Motor neuron (in vitro differentiated cells): ENCODE measurements at regions not wholly inside any gene's neighbourhood (a gene's known extent, or its start where the extent isn't known, plus 50 kb on each side); places are given as distances from the start of the nearest gene placed in this dataset.
A peak's percentile ranks its signal among the peaks of the same experiment; 100 is the strongest.
"Not testable (repeated sequence)": the region's sequence is repeated elsewhere in the genome, so short reads cannot be mapped to it uniquely, and the experiment has no call there.

Experiments used
- ATAC-seq, 8 experiments: fragments of 200-7000 bp; cut with Tn5 transposase; replicated peaks in 6 of 8; 2 replicates each; pipeline ENCODE4 v1.8.0; 2021; ENCODE audit warnings: mild to moderate bottlenecking in 8 of 8, moderate library complexity in 8 of 8
- H3K27ac ChIP-seq, 2 donors: fragments of 250-450 bp; sonication (Bioruptor Pico); 2 replicates each; pipeline ENCODE4 v1.9.0; 2021; ENCODE audit warnings: antibody characterized with exemption in 2 of 2, mild to moderate bottlenecking in 2 of 2, moderate library complexity in 1 of 2
- H3K4me1 ChIP-seq, 2 donors: fragments of 250-450 bp; sonication (Bioruptor Pico); replicated peaks in 1 of 2; 2 replicates each; pipeline ENCODE4 v1.6.1; 2021; ENCODE audit warnings: antibody characterized with exemption in 2 of 2, mild to moderate bottlenecking in 2 of 2, moderate library complexity in 1 of 2
- H3K4me3 ChIP-seq, 5 donors: fragments of 250-450 bp; sonication (Bioruptor Pico); 2 replicates each; pipeline ENCODE4 v1.9.0; 2021; ENCODE audit warnings: antibody characterized with exemption in 5 of 5, mild to moderate bottlenecking in 5 of 5, moderate library complexity in 4 of 5
- WGBS, 10 experiments: fragments of 450-650 bp; shearing (Covaris generic); methylation state at CpG; one replicate each; pipeline ENCODE4 v1.0.0; 2022; 5-methylcytosine and 5-hydroxymethylcytosine counted together
- in situ Hi-C, 9 experiments: fragments of 400-800 bp; cut with MboI; loops; one replicate each; pipeline ENCODE4 v1.15.0; 2021; ENCODE audit warnings: low sequenced_read_pairs in 9 of 9, low pct_unique_long_range_greater_than_20kb in 2 of 9; ENCODE audit not compliant: unreplicated experiment in 9 of 9

DNA sequence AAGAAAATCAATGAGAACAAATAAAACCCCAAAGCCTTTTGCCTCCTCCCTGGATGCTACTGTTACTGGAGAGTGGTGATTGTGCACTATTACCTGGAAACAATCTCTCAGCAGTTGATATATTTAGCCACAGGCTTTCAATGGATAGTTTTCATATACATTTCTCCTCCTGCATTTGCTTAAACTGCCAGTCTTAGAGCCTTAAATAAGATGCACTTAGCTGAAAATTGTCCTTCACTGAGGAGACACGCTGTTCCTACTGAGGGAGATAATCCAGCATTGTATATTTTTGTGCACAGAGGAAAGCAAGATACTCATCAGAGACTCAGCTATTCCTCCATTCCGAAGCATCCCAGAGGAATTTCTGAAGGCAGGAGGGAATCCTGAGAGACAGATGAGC is 520.2 kb upstream of the C16orf82 start:
- no peak overlapping the region for H3K27ac ChIP-seq
- WGBS, 10 experiments = 0 to 100% (median 25%) methylated on average over 1 to 2 of the region's 2 CpGs; no CpG with 5 or more reads in 1 of the 10 experiments
- no peak overlapping the region for H3K4me3 ChIP-seq
- H3K4me1 ChIP-seq = no peaks in the 10 kb centered on the region
- in situ Hi-C loops = no loop called here
- no peak for ATAC-seq

DNA sequence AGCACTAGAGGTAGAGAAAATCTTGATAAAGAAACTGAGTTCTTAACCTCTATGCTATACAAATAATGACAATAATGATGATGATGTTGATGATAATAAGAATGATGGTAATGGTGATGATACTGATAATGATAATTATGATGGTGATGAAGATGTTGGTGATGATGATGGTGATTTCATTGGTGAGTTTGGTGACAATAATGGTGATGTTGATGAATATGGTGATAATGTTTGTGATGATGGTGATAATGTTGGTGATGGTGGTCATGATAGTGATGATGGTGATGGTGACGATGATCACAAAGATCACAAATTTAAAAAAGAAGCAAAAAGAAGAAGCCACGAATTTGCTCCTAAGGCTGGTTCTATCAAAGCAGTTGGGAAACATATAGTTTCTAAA is 519.0 kb upstream of the C16orf82 start:
- no peak for ATAC-seq
- WGBS, 10 experiments = 17 to 100% (median 60%) methylated on average over 1 to 2 of the region's 2 CpGs; no CpG with 5 or more reads in 1 of the 10 experiments
- in situ Hi-C loops = no loop called here
- Histone ChIP-seq H3K27ac (no peak overlapping the region), H3K4me1 (no peaks in the 10 kb centered on the region), H3K4me3 (no peak overlapping the region)

DNA sequence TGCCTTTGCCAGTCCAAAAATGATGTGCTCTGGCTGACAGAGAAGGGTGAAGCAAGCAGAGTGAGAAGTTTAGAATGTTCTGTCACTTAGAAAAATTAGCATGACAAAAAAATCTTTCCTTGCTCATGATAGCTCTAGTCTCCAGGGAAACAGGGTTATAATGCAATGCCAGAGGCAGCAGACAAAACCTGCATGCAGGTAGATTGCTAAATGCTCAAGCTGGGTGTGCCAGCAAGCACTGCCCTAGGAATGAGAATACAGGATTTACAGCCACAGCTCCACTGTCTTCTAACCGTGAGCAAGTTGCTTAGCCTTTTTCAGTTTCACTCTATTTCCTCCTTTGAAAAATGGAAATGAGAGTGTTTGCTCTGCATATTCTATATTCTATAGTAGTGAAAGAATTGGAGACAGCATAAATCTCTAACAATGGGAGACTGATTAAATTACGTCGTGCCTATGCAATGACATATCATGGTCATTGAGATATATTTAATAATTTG is 516.6 kb upstream of the C16orf82 start:
- no peak overlapping the region for H3K27ac ChIP-seq
- WGBS, 10 experiments = 0 to 71% (median 36%) methylated on average over 1 to 3 of the region's 3 CpGs; no CpG with 5 or more reads in 1 of the 10 experiments
- in situ Hi-C loops = no loop called here
- no peak for ATAC-seq
- no peaks in the 10 kb centered on the region for H3K4me1 ChIP-seq
- H3K4me3 ChIP-seq = no peak overlapping the region

DNA sequence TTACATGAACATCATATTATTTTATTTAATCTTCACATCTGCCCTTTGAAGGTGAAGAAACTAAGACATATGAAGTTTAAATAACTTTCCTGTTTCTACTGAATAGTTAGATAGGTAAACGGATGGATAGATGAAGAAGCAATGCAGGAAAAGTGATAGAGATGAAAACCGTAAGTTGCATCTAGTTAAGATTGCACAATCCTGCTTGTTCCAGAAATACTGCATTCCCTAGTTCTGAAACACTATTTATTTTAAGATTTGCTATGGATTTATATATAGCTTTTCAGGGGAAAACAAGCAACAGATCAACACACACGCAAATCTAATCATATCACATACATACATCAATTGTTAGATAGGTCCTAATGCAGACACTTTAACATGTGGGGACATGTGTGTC is 512.7 kb upstream of the C16orf82 start:
- H3K4me3 ChIP-seq = no peak overlapping the region
- in situ Hi-C loops = no loop called here
- 7 to 97% (median 50%) methylated on average over 2 to 3 of the region's 3 CpGs; no CpG with 5 or more reads in 1 of the 10 experiments for WGBS, 10 experiments
- H3K27ac ChIP-seq = no peak overlapping the region
- no peaks in the 10 kb centered on the region for H3K4me1 ChIP-seq
- ATAC-seq = no peak

DNA sequence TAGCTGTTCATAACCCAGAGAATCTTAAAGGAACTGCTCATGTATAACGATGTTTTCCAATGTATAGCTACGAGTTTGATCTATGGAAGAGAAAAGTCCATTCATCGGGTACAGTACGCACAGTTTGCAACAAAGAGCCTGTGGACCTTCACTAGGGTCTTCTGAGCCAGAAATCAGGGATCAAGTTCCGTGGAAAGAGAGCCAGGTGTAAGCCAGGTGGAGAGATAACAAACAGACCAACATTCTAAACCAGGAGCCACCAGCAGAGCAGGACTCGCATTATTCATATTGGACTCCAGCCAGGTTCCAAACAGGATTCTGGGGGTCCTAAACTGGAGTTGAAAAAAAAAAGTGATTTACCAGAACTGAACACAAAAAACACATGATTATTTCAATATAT is 505.4 kb upstream of the C16orf82 start:
- peaks cover 0 to 3% of the 10 kb centered on the region in 2 donors for H3K4me1 ChIP-seq
- ATAC-seq = no peak
- no peak overlapping the region for H3K4me3 ChIP-seq
- WGBS, 10 experiments = 8 to 88% (median 71%) methylated on average over 3 to 6 of the region's 6 CpGs; no CpG with 5 or more reads in 3 of the 10 experiments
- H3K27ac ChIP-seq = no peak overlapping the region
- in situ Hi-C loops = no loop called here

DNA sequence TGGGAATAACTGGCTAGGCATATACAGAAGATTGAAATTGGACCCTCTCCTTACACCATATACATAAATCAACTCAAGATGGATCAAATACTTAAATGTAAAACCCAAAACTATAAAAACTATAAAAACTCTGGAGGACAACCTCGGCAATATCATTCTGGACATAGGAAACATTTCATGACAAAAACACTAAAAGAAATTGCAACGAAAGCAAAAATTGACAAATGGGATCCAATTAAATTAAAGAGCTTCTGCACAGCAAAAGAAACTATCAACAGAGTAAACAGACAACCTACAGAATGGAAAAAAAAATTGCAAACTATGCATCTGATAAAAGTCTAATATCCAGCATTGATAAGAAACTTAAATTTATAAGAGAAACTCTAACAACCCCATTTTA is 503.7 kb upstream of the C16orf82 start:
- in situ Hi-C loops = no loop called here
- ATAC-seq = no peak
- peaks cover 0 to 7% of the 10 kb centered on the region in 2 donors for H3K4me1 ChIP-seq
- no peak overlapping the region for H3K27ac ChIP-seq
- H3K4me3 ChIP-seq = no peak overlapping the region
- 0 to 100% (median 31%) methylated on average over 1 to 2 of the region's 2 CpGs for WGBS, 10 experiments

DNA sequence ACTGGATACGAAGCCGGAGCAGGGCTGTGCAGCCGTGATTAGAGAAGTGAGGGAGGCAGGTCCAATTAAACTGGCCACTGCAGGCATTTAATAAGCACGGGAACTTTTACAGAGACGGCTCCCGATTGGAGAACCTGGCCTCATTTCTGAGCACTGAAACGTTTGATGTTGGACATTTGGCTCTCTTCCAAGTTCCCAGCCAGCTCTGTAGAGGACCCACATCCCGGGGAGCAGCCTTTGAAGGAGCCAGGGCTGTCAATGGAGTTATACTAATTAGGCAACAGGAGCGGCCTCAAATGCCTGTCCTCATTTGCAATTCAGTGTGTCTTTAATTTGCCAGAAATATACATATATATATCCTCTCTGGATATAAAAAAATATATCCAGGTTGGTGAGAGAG is 499.4 kb upstream of the C16orf82 start:
- in situ Hi-C loops = no loop called here
- H3K4me3 ChIP-seq = no peak overlapping the region
- peaks cover 0 to 7% of the 10 kb centered on the region in 2 donors for H3K4me1 ChIP-seq
- no peak overlapping the region for H3K27ac ChIP-seq
- WGBS, 10 experiments = 0 to 56% (median 45%) methylated on average over 2 to 8 of the region's 9 CpGs; no CpG with 5 or more reads in 3 of the 10 experiments
- peak in 3 of 8 experiments; percentile 23 to 38 (median 25) for ATAC-seq

DNA sequence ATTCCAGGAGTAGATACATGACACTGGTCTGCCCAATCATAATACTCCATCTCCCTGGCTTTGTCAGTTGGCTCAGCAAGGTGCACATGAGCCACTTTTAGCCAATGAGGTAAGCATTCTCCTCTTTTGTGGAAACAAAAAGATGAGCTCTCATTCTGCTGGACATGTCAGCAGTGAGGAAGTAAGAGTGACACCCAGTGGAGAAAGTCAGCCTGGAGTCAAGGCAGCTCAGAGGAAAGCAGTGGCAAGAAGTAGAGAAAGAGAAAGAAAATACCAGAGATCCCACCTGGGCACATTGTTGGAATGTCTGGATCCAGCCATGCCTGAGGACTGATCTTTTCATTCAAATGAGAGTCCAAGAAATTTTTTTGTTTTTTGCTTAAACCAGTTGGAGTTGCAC is 496.9 kb upstream of the C16orf82 start:
- ATAC-seq = peak in 4 of 8 experiments; percentile 22 to 65 (median 51)
- in situ Hi-C loops = no loop called here
- Histone ChIP-seq H3K27ac (no peak overlapping the region), H3K4me3 (no peak overlapping the region), H3K4me1 (peaks cover 0 to 7% of the 10 kb centered on the region in 2 donors)

DNA sequence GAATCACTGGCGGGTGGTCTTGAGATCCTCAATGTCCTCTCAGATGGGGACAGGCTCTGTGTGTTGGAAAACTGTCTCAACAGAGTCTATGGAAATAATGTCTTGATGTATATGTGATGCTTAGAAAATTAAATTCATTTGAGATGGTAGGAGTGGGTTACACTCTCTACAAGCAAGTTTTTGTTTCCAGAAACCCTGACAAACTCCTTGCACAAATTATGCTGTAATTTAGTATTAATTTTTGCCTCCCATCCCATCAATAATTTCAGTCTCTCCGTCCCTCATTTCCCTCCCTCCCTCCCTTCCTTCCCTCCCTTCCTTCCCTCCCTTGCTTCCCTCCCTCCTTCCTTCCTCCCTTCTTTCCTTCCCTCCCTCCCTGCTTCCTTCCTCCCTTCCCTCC is 488.0 kb upstream of the C16orf82 start:
- ATAC-seq = no peak
- no peak overlapping the region for H3K4me3 ChIP-seq
- in situ Hi-C loops = no loop called here
- 0 to 67% (median 29%) methylated on average over 1 of the region's 2 CpGs; no CpG with 5 or more reads in 7 of the 10 experiments for WGBS, 10 experiments
- no peaks in the 10 kb centered on the region for H3K4me1 ChIP-seq
- no peak overlapping the region for H3K27ac ChIP-seq

DNA sequence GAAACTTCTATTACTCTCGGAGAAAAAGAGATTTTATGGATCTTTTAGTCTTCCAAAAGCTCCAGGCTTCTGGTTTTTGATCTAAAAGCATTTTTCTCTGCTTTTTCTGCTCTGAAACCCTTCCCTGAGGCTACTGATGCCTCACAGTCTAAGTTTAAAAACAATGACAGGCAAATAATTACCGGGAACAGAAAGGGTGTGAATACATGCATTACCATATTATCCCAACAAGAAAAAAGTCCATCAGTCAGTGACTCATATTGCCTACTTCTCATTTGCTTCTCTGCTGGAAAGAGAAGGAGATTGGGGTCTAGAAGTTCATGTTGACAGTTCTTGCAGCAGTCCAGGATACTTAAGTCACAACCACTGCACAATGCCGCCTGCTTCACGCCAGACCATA is 482.9 kb upstream of the C16orf82 start:
- in situ Hi-C loops = no loop called here
- ATAC-seq = peak in 2 of 8 experiments; percentile 79 to 91
- Histone ChIP-seq H3K4me3 (no peak overlapping the region), H3K4me1 (no peaks in the 10 kb centered on the region), H3K27ac (no peak overlapping the region)
- WGBS, 10 experiments = 0 to 81% (median 42%) methylated on average over 1 to 4 of the region's 4 CpGs; no CpG with 5 or more reads in 2 of the 10 experiments

DNA sequence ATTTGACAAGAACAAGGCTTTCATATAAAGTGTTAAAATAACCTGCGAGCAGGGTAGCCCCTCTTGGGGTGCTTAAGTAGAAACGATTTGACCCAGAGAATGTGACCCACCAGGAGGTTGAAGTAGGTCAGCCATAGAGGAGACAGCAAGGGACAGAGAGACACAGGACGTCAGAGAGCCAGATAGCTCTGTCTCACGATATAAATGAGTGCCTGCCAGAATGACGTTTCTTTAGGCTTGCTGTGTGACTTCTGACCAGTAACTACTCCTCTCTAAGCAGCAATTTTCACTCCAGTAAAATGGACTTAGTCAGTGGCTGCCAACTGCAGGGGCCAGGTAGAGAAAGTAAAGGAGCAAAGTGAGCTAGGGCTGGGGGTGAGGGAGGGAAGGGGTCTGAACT is 473.0 kb upstream of the C16orf82 start:
- Histone ChIP-seq H3K27ac (no peak overlapping the region), H3K4me3 (no peak overlapping the region), H3K4me1 (no peaks in the 10 kb centered on the region)
- no peak for ATAC-seq
- in situ Hi-C loops = no loop called here
- WGBS, 10 experiments = 10 to 69% (median 34%) methylated on average over 1 to 5 of the region's 5 CpGs; no CpG with 5 or more reads in 4 of the 10 experiments

DNA sequence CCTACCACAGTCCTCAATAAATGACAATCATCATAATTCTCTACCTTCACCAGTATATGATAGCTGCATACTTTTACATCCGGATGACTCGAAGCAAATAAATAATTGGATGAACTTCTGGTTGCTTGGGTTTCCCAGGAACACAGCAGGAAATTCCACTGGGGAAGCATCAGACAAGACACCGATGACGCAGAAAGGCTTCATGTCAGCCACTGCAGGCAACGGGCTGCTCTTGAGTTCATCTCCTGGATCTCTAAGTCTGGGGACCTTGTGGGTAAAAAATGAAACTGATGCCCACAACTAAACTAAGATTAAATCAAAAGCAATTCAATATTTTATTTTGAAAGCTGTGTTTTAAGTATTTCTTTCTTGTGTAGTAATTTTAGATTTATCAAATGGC is 472.1 kb upstream of the C16orf82 start:
- Histone ChIP-seq H3K4me1 (no peaks in the 10 kb centered on the region), H3K27ac (no peak overlapping the region), H3K4me3 (no peak overlapping the region)
- WGBS, 10 experiments = 0 to 94% (median 53%) methylated on average over 1 to 5 of the region's 5 CpGs
- no peak for ATAC-seq
- in situ Hi-C loops = no loop called here

DNA sequence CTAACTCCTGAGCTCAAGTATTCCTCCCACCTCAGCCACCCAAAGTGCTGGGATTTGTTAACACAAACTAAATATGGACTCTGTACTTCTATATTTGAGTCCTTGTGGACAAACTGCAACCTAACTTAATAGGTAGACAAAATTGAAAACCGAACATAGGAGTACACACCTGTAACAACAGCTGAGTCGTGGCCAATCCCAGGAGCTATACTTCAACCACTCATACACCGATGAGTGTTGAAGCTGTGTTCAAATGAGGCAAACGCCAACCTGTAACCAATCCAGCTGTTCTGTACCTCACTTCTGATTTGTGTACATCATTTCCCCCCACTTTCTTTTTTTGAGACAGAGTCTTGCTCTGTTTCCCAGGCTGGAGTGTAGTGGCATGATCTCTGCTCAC is 471.5 kb upstream of the C16orf82 start:
- in situ Hi-C loops = no loop called here
- Histone ChIP-seq H3K27ac (no peak overlapping the region), H3K4me3 (no peak overlapping the region), H3K4me1 (no peaks in the 10 kb centered on the region)
- no peak for ATAC-seq
- WGBS, 10 experiments = 24 to 100% (median 48%) methylated on average over 1 to 4 of the region's 4 CpGs; no CpG with 5 or more reads in 4 of the 10 experiments

DNA sequence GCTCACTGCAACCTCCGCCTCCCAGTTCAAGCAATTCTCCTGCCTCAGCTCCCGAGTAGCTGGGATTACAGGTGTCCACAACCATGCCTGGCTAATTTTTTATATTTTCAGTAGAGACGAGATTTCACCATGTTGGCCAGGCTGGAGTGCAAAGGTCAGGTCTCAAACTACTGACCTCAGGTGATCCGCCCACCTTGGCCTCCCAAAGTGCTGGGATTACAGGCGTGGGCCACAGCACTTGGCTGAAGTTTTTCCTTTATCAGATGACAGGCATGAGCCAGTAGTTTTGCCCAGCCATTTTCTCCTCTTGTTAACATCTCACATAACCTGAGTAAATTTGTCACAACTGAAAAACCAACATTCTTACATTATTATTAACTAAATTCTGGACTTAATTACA is 470.7 kb upstream of the C16orf82 start:
- 0 to 96% (median 72%) methylated on average over 1 to 5 of the region's 5 CpGs; no CpG with 5 or more reads in 2 of the 10 experiments for WGBS, 10 experiments
- ATAC-seq, in situ Hi-C loops, H3K4me1 ChIP-seq, H3K27ac ChIP-seq, H3K4me3 ChIP-seq: not testable (repeated sequence)
